OCI-LY7 (cell line): ENCODE measurements at regions not wholly inside any gene's neighbourhood (a gene's known extent, or its start where the extent isn't known, plus 50 kb on each side); places are given as distances from the start of the nearest gene placed in this dataset.

ENCODE experiments used
- CTCF ChIP-seq: fragments of 200-600 bp; sonication (generic); conservative IDR thresholded peaks from 2 replicates; pipeline ENCODE4 v1.5.1; 2014; ENCODE audit warnings: mild to moderate bottlenecking, antibody characterized with exemption, low read length, moderate library complexity, mixed read lengths
- EZH2phosphoT487 ChIP-seq: fragments of 200-600 bp; sonication (generic); IDR thresholded peaks from 2 replicates; pipeline ENCODE4 v1.6.1; 2018; ENCODE audit warnings: low read depth, borderline replicate concordance, mild to moderate bottlenecking, mixed run types, antibody characterized with exemption, low read length, moderate library complexity, mixed read lengths

- TF ChIP-seq CTCF (no peak), EZH2phosphoT487 (no peak)
Measured at GRCh38 chr18:56026509-56026908, 438.5 kb upstream of the TCF4 start.
